Endothelial cell of umbilical vein (primary cell): ENCODE measurements at regions not wholly inside any gene's neighbourhood (a gene's known extent, or its start where the extent isn't known, plus 50 kb on each side); places are given as distances from the start of the nearest gene placed in this dataset.

Experiments used
- EZH2 ChIP-seq: IDR thresholded peaks from 2 replicates; pipeline ENCODE4 v1.6.1; 2012; ENCODE audit warnings: borderline replicate concordance, low read depth, mild to moderate bottlenecking, moderate library complexity, low read length, inconsistent platforms; ENCODE audit not compliant: severe bottlenecking
- MYC ChIP-seq: IDR thresholded peaks from one replicate; pipeline ENCODE4 v1.6.1; 2011; ENCODE audit warnings: mild to moderate bottlenecking, low read depth, low read length
- POLR2A ChIP-seq: IDR thresholded peaks from 2 replicates; pipeline ENCODE4 v1.6.1; 2012; ENCODE audit warnings: low read depth, mild to moderate bottlenecking, control low read depth, low read length

DNA sequence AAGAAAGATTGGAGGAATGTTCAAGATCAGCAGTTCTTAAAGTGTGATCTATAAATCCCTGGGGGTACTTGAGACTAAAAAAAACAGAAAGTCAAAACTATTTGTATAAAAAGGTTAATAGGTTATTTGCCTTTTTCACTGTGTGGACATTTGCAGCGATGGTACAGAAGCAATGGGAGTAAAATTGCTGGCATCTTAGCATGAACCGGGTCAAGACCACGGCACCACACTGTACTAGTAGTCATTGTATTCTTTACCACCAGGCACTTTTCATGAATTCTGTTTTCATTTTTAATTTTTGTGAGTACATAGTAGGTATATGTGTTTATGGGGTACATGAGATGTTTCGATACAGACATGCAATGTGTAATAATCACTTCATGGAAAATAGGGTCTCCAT is 126.2 kb downstream of the IPO8 start:
- TF ChIP-seq EZH2 = no peak
- TF ChIP-seq POLR2A = no peak
- TF ChIP-seq MYC = no peak
